ENCODE measurements at regions not wholly inside any gene's neighbourhood (a gene's known extent, or its start where the extent isn't known, plus 50 kb on each side); places are given as distances from the start of the nearest gene placed in this dataset.

GRCh38 chr1:232476538-232476950, 153.4 kb downstream of the SIPA1L2 start:
- H3K36me3 ChIP-seq: no peaks in the 10 kb centered on the region
- no peak for TF ChIP-seq POLR2A (IDR thresholded peaks at IDR 0.05)
- no peak overlapping the region for H3K27ac ChIP-seq
- no peak overlapping the region for H3K4me3 ChIP-seq (replicated peaks in 1 of 3)
- H3K4me1 ChIP-seq: peaks cover 0 to 4% of the 10 kb centered on the region in 2 donors
- no peak for DNase-seq
- no peaks in the 10 kb centered on the region for H3K9me3 ChIP-seq
- 85 to 87% methylated on average over 2 of the region's 2 CpGs for WGBS, 2 donors
- no peaks in the 10 kb centered on the region for H3K27me3 ChIP-seq
- intact Hi-C loops (cut with DNase I): no loop called here

DNA sequence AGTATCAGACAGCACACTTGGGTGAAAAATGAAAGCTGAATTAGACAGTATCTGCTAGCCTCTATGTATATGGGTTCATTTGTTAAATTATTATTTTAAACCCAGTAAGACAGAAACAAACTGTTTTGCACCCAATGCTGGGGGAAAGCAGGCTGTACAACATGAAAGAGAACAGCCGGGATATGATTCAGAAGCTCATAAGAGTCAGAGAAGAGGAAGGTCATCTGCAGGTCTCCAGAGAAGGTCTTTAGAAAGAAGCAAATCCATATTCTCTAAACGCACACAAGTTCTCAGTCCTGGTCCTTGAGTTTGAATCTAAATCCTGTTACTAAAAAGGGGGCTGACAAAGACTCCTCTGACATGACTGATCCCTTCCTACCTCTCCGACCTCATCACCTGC, 155.1 kb downstream of the SIPA1L2 start:
- DNase-seq: no peak
- H3K27me3 ChIP-seq: no peaks in the 10 kb centered on the region
- no peaks in the 10 kb centered on the region for H3K36me3 ChIP-seq
- 90 to 92% methylated on average over 3 of the region's 3 CpGs for WGBS, 2 donors
- intact Hi-C loops (cut with DNase I): no loop called here
- H3K9me3 ChIP-seq: no peaks in the 10 kb centered on the region
- no peak overlapping the region for H3K27ac ChIP-seq
- no peak overlapping the region for H3K4me3 ChIP-seq (replicated peaks in 1 of 3)
- peaks cover 0 to 4% of the 10 kb centered on the region in 2 donors for H3K4me1 ChIP-seq
- no peak for TF ChIP-seq CTCF (IDR thresholded peaks at IDR 0.05)
- no peak for TF ChIP-seq POLR2A (IDR thresholded peaks at IDR 0.05)

- 97 to 98% methylated on average over 4 of the region's 4 CpGs for WGBS, 2 donors
Measured at GRCh38 chr1:232473900-232474299, 156.0 kb downstream of the SIPA1L2 start.

DNA sequence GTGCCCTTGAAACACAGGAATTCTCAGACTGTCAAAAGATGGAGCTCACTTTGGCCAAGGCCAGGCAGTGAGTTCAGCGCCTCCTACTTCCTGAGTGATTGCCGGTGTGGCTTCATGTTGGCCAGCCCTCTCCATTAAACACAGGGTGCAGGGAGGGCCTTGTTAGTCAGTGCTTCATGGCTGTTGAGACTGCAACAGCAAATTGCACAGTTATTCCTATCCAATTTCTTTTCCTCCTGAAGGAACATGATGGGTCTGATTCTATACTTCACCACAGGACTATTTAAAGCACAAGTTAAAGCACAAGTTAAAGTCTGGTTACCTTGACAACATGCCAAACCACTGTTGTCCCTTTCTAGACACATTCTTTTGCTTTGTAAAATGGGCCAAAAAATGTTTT, 156.6 kb downstream of the SIPA1L2 start:
- no peak for DNase-seq
- H3K9me3 ChIP-seq: no peaks in the 10 kb centered on the region

More at GRCh38 chr1:232473900-232474299, 156.0 kb downstream of the SIPA1L2 start:
- TF ChIP-seq CTCF (IDR thresholded peaks at IDR 0.05) (no peak), POLR2A (IDR thresholded peaks at IDR 0.05) (no peak)
- H3K27me3 ChIP-seq: no peaks in the 10 kb centered on the region
- no peak overlapping the region for H3K4me3 ChIP-seq (replicated peaks in 1 of 3)
- no peaks in the 10 kb centered on the region for H3K9me3 ChIP-seq
- H3K27ac ChIP-seq: no peak overlapping the region
- DNase-seq: no peak
- H3K36me3 ChIP-seq: no peaks in the 10 kb centered on the region
- no peaks in the 10 kb centered on the region for H3K4me1 ChIP-seq
- intact Hi-C loops (cut with DNase I): no loop called here

DNA sequence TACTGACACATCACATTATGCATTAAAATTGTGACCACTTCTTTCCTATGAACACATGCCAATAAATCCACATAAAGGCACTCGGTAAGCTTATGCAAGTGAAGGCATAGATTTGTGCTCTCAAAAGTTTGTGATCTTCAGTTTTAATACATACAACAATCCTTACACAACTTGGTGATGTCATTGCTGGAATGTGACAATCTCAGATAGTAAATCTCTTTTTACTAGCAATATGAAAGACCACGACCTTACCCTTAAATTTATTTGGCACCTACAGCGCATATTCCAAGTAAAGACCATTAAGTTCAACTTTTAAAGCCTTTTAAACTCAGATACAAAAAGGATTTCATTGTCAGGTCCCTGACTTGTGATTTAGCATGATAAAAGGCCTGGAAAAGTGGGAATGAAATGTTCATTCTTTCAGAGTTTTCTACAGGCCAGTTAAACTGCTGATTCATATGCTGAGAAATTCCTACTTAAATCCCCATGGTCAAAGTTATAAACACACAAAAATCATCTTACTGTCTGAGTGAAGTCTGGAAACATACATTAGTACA, 157.4 kb downstream of the SIPA1L2 start:
- Histone ChIP-seq H3K27me3 (no peaks in the 10 kb centered on the region), H3K4me1 (no peaks in the 10 kb centered on the region), H3K9me3 (no peaks in the 10 kb centered on the region), H3K27ac (no peak overlapping the region), H3K36me3 (no peaks in the 10 kb centered on the region), H3K4me3 (replicated peaks in 1 of 3) (no peak overlapping the region)
- DNase-seq: no peak
- 80 to 91% methylated on average over 3 of the region's 3 CpGs for WGBS, 2 donors
- TF ChIP-seq CTCF (IDR thresholded peaks at IDR 0.05) (no peak), POLR2A (IDR thresholded peaks at IDR 0.05) (no peak)
- intact Hi-C loops (cut with DNase I): no loop called here

More for the DNA sequence above, 156.6 kb downstream of the SIPA1L2 start:
- intact Hi-C loops (cut with DNase I): no loop called here
- WGBS, 2 donors: 72 to 75% methylated on average over 2 of the region's 2 CpGs
- H3K4me3 ChIP-seq (replicated peaks in 1 of 3): no peak overlapping the region
- H3K27me3 ChIP-seq: no peaks in the 10 kb centered on the region
- TF ChIP-seq POLR2A (IDR thresholded peaks at IDR 0.05): no peak
- no peak for TF ChIP-seq CTCF (IDR thresholded peaks at IDR 0.05)
- H3K4me1 ChIP-seq: no peaks in the 10 kb centered on the region
- H3K27ac ChIP-seq: no peak overlapping the region
- H3K36me3 ChIP-seq: no peaks in the 10 kb centered on the region
